HL-60 (cell line): ENCODE measurements at regions not wholly inside any gene's neighbourhood (a gene's known extent, or its start where the extent isn't known, plus 50 kb on each side); places are given as distances from the start of the nearest gene placed in this dataset.

Experiments
- CTCF ChIP-seq: IDR thresholded peaks from one replicate; pipeline ENCODE4 v1.5.1; 2011; ENCODE audit warnings: low read length, control low read depth, inconsistent platforms; ENCODE audit not compliant: insufficient read depth
- POLR2AphosphoS5 ChIP-seq: IDR thresholded peaks from 2 replicates; pipeline ENCODE4 v1.6.1; 2012; ENCODE audit warnings: low read depth
- TF ChIP-seq, protein P1 (sequence below): IDR thresholded peaks from 2 replicates; pipeline ENCODE4 v1.6.1; 2012; ENCODE audit warnings: low read depth; ENCODE audit not compliant: insufficient replicate concordance

GRCh38 chr3:87448558-87448957 is 172.2 kb upstream of the POU1F1 start:
- TF ChIP-seq POLR2AphosphoS5 (no peak), CTCF (no peak)
- TF ChIP-seq, protein P1, sequence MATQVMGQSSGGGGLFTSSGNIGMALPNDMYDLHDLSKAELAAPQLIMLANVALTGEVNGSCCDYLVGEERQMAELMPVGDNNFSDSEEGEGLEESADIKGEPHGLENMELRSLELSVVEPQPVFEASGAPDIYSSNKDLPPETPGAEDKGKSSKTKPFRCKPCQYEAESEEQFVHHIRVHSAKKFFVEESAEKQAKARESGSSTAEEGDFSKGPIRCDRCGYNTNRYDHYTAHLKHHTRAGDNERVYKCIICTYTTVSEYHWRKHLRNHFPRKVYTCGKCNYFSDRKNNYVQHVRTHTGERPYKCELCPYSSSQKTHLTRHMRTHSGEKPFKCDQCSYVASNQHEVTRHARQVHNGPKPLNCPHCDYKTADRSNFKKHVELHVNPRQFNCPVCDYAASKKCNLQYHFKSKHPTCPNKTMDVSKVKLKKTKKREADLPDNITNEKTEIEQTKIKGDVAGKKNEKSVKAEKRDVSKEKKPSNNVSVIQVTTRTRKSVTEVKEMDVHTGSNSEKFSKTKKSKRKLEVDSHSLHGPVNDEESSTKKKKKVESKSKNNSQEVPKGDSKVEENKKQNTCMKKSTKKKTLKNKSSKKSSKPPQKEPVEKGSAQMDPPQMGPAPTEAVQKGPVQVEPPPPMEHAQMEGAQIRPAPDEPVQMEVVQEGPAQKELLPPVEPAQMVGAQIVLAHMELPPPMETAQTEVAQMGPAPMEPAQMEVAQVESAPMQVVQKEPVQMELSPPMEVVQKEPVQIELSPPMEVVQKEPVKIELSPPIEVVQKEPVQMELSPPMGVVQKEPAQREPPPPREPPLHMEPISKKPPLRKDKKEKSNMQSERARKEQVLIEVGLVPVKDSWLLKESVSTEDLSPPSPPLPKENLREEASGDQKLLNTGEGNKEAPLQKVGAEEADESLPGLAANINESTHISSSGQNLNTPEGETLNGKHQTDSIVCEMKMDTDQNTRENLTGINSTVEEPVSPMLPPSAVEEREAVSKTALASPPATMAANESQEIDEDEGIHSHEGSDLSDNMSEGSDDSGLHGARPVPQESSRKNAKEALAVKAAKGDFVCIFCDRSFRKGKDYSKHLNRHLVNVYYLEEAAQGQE = no peak
